ENCODE measurements at regions not wholly inside any gene's neighbourhood (a gene's known extent, or its start where the extent isn't known, plus 50 kb on each side); places are given as distances from the start of the nearest gene placed in this dataset.

DNA sequence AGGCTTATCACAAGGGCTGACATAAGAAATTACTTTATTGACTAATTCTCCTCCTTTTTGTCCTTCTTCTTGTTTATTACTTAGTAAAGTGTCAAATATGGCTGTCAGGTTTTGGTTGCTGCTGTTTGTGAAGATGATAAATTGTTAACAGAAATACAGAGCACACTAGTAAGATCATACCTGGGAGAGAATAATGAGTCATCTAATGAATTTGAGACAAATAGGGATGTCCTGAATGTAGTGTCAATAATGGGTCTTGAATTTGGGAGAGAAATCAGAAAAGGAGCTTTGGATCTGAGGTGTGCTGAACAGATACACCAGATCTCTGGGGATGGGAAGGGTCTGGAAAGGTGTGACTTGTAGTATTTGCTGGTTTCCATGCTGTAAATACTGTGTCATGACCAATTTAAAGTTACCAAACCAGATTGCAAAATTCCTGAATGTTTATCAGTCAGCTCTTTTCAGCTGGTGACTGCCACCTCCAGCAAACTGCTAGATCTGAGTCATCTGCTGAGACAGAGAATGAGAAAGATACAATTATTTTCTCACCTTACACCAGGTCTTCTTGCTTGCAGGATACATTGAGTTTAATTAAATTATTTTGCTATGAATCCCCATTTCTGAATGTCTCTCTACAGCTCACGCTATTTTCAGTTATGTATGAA is 76.7 kb upstream of the SATB1 start:
- no peak for DNase-seq (ENCODE audit: low read depth in 3 of 3, low spot score in 1 of 3)

DNA sequence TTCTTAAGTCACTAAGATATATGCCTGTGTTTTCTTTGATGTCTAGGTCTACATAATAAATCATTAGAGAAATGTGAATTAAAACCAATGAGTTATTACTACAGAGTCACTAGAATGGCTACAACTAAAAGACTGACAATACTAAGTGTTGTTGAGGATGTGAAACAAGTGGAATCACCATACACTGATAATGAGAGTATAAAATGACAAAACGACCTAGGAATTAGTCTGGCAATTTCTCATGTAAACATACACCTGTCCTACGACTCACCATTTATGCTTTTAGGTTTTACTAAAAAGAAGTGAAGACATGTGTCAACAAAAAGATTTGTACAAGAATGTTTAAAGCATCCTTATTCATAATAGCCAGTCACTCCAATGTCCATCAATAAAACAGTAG is 75.2 kb upstream of the SATB1 start:
- DNase-seq (ENCODE audit: low read depth in 3 of 3, low spot score in 1 of 3): no peak

DNA sequence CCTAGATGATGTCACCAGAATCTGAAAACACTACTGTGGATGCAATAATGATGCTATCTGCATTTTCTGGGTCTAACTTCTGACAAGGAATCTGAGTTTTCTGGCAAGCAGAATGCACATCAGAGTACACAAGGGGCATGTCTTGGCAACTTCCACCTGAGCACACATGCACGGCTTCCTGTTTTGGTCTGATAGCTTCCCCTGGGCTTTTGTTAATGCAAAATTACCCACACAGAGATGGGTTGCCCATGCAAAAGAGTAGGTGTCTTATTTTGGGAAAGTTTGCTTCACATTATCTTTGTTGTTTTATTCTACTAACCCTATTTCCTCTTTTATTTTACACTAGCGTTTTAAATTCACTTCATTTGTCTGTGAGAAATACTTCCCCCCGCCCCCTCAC is 74.2 kb upstream of the SATB1 start:
- no peak for DNase-seq (ENCODE audit: low read depth in 3 of 3, low spot score in 1 of 3)

DNA sequence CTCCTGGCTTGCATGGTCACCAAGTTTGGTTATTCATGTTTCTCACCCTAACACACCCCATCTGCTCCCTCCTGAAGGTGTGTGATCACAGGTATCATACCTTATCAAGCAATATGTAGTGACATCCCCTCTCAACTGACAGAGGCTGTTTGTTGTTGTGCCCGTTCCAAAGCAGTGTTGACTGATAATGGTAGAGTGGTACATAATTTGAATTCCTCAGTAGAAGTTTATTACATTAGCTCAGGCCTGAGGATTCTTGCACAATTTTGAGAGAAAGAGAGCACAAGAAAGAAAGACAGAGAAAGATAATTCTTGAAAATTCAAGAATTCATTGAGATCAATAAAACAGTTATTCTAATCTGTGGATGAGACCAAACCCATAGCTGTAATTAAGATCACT is 69.1 kb upstream of the SATB1 start:
- DNase-seq (ENCODE audit: low read depth in 3 of 3, low spot score in 1 of 3): no peak

DNA sequence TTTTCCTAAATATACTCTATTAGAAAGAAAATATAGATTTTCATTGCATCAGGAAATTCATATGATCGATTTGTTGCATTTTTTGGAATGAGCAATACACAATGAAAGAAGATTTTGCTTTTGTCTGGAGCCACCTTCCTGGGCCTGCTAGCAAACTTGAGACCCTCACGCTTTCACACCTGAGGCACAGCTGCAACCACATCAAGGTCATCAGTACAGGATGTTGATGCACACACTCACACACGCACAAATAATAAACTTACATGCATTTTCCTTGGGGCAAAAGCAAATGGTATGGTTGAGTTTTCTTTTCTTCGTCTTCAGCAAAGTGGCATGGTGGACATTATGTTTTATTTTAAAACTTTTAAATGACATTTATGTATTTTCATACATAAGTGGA is 64.8 kb upstream of the SATB1 start:
- no peak for DNase-seq (ENCODE audit: low read depth in 3 of 3, low spot score in 1 of 3)

DNA sequence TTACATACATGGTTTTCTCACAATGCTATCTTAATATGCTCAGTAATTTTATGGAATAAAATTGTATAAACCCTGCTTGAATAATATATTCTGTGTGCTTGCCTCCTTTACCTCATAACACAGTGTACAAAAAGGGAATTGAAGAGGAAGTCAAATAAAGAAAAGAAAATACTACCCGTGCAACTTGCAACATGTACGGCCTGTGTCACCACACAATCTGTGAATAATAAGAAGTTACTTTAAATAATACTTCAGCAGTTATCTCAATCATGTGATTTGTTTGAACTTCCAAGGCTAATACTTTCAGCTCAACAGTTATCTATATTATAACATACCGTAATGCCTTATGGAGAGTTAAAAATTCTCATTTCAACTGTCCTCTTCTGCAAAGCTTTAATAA is 58.1 kb upstream of the SATB1 start:
- DNase-seq (ENCODE audit: low read depth in 3 of 3, low spot score in 1 of 3): no peak

DNA sequence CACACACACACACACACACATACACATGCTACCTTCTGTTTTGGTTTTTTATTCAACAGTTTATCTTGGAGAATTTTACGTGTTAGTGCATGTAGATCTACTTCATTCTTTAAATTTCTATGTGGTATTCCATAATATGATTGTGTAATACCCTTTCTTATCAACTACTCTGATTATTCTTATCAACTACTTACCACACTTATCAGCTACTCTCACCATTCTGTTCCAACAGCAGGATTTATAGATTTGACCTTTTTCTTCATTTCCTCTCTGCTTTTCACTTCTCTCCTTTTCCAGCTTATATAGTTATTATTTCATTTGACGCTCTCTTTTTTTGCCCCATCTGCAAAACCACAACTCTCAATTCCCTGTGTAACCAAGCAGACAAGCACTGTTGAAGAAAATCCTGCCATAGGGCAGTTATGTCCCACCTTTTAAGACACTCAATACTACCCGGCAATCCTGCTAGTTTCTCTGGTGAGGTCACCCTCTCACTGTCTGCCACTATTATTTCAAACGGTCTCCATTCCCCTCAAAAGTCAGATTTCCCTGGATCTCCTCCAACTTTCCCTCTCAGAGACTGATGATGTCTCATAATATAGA is 56.9 kb upstream of the SATB1 start:
- DNase-seq (ENCODE audit: low read depth in 3 of 3, low spot score in 1 of 3): no peak

DNA sequence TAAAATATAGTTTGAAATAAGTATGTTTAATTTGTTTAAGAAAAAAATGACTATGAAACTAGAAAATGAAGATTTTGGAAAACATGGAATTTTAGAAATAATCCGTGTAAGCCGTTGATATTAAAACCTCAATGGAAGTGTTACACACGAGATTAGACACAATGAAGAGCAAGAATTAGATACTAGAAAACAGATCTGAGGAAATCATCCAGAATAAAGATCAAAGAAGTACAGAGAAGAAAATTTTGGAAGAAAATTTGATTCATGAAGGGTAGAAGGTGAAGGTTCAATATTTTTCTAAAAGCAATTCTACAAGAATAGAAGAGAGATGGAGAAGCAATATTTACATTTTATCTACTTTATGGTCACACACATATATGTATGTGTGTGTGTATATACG is 52.5 kb upstream of the SATB1 start:
- DNase-seq (ENCODE audit: low read depth in 3 of 3, low spot score in 1 of 3): no peak

Data from stimulated activated CD4-positive, alpha-beta T cell treated with anti-CD3 and anti-CD28 coated beads, TNF-alpha, amount 100 ng/mL, for 1 hour (primary cell).